ENCODE measurements at regions not wholly inside any gene's neighbourhood (a gene's known extent, or its start where the extent isn't known, plus 50 kb on each side); places are given as distances from the start of the nearest gene placed in this dataset.

DNA sequence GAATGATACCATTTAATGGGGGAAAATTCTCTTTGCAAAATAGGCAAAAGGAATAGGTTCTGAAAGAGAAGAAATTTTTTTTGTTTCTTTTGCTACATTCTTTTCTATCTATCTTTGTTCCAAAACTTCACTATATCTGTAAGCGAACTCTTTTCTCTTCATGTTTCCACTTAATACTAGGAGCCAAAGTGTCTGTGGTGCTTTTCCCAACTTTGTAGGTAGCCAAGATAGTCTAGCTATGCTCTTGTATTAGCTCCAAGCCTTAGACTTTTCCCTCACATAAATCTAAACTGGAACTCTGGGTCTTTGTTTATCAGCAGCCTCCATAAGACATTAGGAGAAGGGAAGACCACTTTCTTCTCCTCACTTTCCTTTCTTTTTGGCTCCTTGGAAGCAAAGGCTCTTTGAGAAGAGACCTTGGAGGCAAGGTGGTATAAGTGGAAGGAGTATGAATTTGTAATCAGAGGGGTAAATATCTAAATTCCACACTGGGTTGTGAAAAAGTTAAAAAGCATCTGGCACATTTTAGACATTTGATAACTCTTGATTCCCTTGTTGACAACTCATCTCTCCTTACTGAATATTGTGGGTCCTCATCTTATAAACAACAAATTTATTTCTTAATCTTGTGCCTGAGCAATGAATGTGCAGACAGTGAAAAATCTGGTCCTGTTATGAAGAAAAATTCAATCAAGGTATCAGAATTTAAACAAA, 130.0 kb downstream of the EHF start:
- TF ChIP-seq CTCF (IDR thresholded peaks at IDR 0.05; ENCODE audit: low read depth, low read length): no peak
- H3K4me3 ChIP-seq (ENCODE audit: low read depth, low read length): no peak overlapping the region
- H3K9me3 ChIP-seq (ENCODE audit: severe bottlenecking): no peaks in the 10 kb centered on the region
- no peak for DNase-seq
- H3K27me3 ChIP-seq (ENCODE audit: insufficient read depth, low read depth, severe bottlenecking): peaks cover 2% of the 10 kb centered on the region
- no peaks in the 10 kb centered on the region for H3K36me3 ChIP-seq
- no peak overlapping the region for H3K27ac ChIP-seq

GRCh38 chr11:34749666-34750659, 129.1 kb downstream of the EHF start:
- peaks cover 2% of the 10 kb centered on the region for H3K27me3 ChIP-seq (ENCODE audit: insufficient read depth, low read depth, severe bottlenecking)
- no peak for TF ChIP-seq CTCF (IDR thresholded peaks at IDR 0.05; ENCODE audit: low read depth, low read length)
- H3K36me3 ChIP-seq: no peaks in the 10 kb centered on the region
- DNase-seq: no peak
- no peak overlapping the region for H3K4me3 ChIP-seq (ENCODE audit: low read depth, low read length)
- no peak overlapping the region for H3K27ac ChIP-seq
- no peaks in the 10 kb centered on the region for H3K9me3 ChIP-seq (ENCODE audit: severe bottlenecking)

- no peak for TF ChIP-seq CTCF (IDR thresholded peaks at IDR 0.05; ENCODE audit: low read depth, low read length)
- Histone ChIP-seq H3K9me3 (ENCODE audit: severe bottlenecking) (no peaks in the 10 kb centered on the region), H3K27ac (no peak overlapping the region), H3K36me3 (no peaks in the 10 kb centered on the region), H3K4me3 (ENCODE audit: low read depth, low read length) (no peak overlapping the region), H3K27me3 (ENCODE audit: insufficient read depth, low read depth, severe bottlenecking) (peaks cover 2% of the 10 kb centered on the region)
- DNase-seq: no peak
Observed at GRCh38 chr11:34748036-34748435, 127.1 kb downstream of the EHF start.

DNA sequence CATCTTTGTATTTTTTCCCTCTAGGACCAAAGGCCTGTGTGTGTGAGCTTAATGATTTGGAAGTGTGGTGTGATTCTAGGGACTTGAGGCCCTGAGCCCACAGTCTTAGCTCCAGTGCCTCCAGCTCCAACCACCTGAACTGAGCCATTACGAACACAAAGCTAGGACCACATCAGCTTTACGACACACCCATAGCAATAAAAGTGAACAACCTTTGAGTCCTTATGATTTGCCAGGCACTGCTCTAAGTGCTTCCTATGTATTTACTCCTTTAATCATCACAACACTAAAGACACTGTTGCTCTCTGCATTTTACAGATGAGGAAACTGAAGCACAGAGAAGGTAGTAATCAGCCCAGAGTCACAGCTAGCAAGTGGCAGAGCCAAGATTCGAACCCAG, 126.4 kb downstream of the EHF start:
- DNase-seq: no peak
- TF ChIP-seq CTCF (IDR thresholded peaks at IDR 0.05; ENCODE audit: low read depth, low read length): no peak
- H3K4me3 ChIP-seq (ENCODE audit: low read depth, low read length): no peak overlapping the region
- peaks cover 2% of the 10 kb centered on the region for H3K27me3 ChIP-seq (ENCODE audit: insufficient read depth, low read depth, severe bottlenecking)
- H3K27ac ChIP-seq: no peak overlapping the region
- H3K36me3 ChIP-seq: no peaks in the 10 kb centered on the region
- H3K9me3 ChIP-seq (ENCODE audit: severe bottlenecking): no peaks in the 10 kb centered on the region

DNA sequence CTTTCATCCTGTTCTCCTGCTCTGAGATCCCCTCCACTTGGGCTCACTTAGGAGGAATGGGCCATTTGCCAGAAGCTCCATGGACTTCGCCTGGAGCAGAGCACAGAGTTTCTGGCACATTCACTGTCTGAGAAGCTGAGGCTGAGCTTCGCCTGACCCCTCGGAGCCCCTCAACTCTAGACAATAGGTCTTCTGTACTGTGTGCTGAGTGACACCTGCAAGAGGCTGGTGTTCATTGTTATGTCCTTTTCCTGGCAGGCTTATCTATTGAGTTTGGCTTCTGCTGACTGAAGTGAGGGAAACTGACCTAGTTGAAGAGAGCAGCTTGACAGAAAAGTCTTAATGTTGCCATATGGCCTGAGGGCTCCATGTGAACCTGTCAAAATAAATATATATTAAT, 124.3 kb downstream of the EHF start:
- TF ChIP-seq CTCF (IDR thresholded peaks at IDR 0.05; ENCODE audit: low read depth, low read length): no peak
- DNase-seq: no peak
- Histone ChIP-seq H3K36me3 (no peaks in the 10 kb centered on the region), H3K9me3 (ENCODE audit: severe bottlenecking) (no peaks in the 10 kb centered on the region), H3K27ac (no peak overlapping the region), H3K27me3 (ENCODE audit: insufficient read depth, low read depth, severe bottlenecking) (peaks cover 2% of the 10 kb centered on the region), H3K4me3 (ENCODE audit: low read depth, low read length) (no peak overlapping the region)

Measured in WERI-Rb-1 (cell line).